Liver (tissue), 8 donors: ENCODE measurements at regions not wholly inside any gene's neighbourhood (a gene's known extent, or its start where the extent isn't known, plus 50 kb on each side); places are given as distances from the start of the nearest gene placed in this dataset.

Experiments used
- DNase-seq: peaks from one replicate; pipeline ENCODE4 v3.0.0-alpha.2; 2017; ENCODE audit warnings: low spot score
- H3K27ac ChIP-seq, 2 donors: one replicate each; pipeline ENCODE4 v1.7.0; 2013; ENCODE audit warnings: inconsistent platforms in 2 of 2, low read length in 2 of 2, control low read depth in 1 of 2, low read depth in 1 of 2, mild to moderate bottlenecking in 1 of 2
- H3K27me3 ChIP-seq, 4 donors: one replicate each; pipeline versions ENCODE4 v1.6.1 to v1.7.0; 2013; ENCODE audit warnings: low read length in 3 of 4, inconsistent platforms in 1 of 4, mild to moderate bottlenecking in 1 of 4, moderate library complexity in 1 of 4; ENCODE audit not compliant: control insufficient read depth in 4 of 4, insufficient read depth in 4 of 4
- H3K36me3 ChIP-seq, 4 donors: one replicate each; pipeline versions ENCODE4 v1.6.1 to v1.7.0; 2013; ENCODE audit warnings: low read length in 3 of 4, mild to moderate bottlenecking in 3 of 4, low read depth in 1 of 4, moderate library complexity in 1 of 4; ENCODE audit not compliant: control insufficient read depth in 4 of 4, insufficient read depth in 3 of 4
- H3K4me1 ChIP-seq, 4 donors: one replicate each; pipeline versions ENCODE4 v1.6.1 to v1.7.0; 2013; ENCODE audit warnings: low read length in 3 of 4, mild to moderate bottlenecking in 3 of 4, moderate library complexity in 1 of 4; ENCODE audit not compliant: control insufficient read depth in 4 of 4, insufficient read depth in 4 of 4
- H3K4me3 ChIP-seq, 3 donors: one replicate each; pipeline versions ENCODE4 v1.6.1 to v1.7.0; 2013; ENCODE audit warnings: low read length in 3 of 3, control low read depth in 1 of 3, low read depth in 1 of 3, mild to moderate bottlenecking in 1 of 3
- H3K9ac ChIP-seq, 2 donors: one replicate each; pipeline ENCODE4 v1.7.0; 2013; ENCODE audit warnings: low read length in 2 of 2, mild to moderate bottlenecking in 2 of 2, moderate library complexity in 2 of 2, control low read depth in 1 of 2, low read depth in 1 of 2
- H3K9me3 ChIP-seq, 4 donors: one replicate each; pipeline versions ENCODE4 v1.6.1 to v1.7.0; 2013; ENCODE audit warnings: low read length in 3 of 4; ENCODE audit not compliant: control insufficient read depth in 4 of 4
- CTCF ChIP-seq: fragments of 150-350 bp; IDR thresholded peaks from 2 replicates; pipeline ENCODE4 v1.5.1; 2017; ENCODE audit warnings: improper control_type of control experiment, low read depth, low read length; ENCODE audit not compliant: missing input control
- EGR1 ChIP-seq, 2 donors: IDR thresholded peaks; 2 replicates each; pipeline ENCODE4 v1.6.1; 2016 to 2018; ENCODE audit warnings: antibody characterized with exemption in 2 of 2, low read depth in 2 of 2
- FOXA1 ChIP-seq: IDR thresholded peaks from 2 replicates; pipeline ENCODE4 v1.6.1; 2016; ENCODE audit warnings: antibody characterized with exemption
- GABPA ChIP-seq, 2 donors: IDR thresholded peaks in 1 of 2; conservative IDR thresholded peaks in 1 of 2; 2 replicates each; pipeline ENCODE4 v1.6.1; 2016; ENCODE audit warnings: antibody characterized with exemption in 2 of 2, mild to moderate bottlenecking in 1 of 2, moderate library complexity in 1 of 2
- HNF4A ChIP-seq, 2 donors: conservative IDR thresholded peaks; 2 replicates each; pipeline ENCODE4 v1.6.1; 2016; ENCODE audit warnings: antibody characterized with exemption in 2 of 2, mild to moderate bottlenecking in 2 of 2
- HNF4G ChIP-seq: IDR thresholded peaks from 2 replicates; pipeline ENCODE4 v1.6.1; 2016; ENCODE audit warnings: antibody characterized with exemption
- JUND ChIP-seq, 2 donors: IDR thresholded peaks; 2 replicates each; pipeline ENCODE4 v1.6.1; 2016; ENCODE audit warnings: antibody characterized with exemption in 2 of 2
- RAD21 ChIP-seq, 2 donors: IDR thresholded peaks; 2 replicates each; pipeline ENCODE4 v1.6.1; 2016; ENCODE audit warnings: antibody characterized with exemption in 2 of 2, mild to moderate bottlenecking in 2 of 2
- RXRA ChIP-seq, 2 donors: IDR thresholded peaks; 2 replicates each; pipeline ENCODE4 v1.6.1; 2017 to 2018; ENCODE audit warnings: antibody characterized with exemption in 2 of 2, mild to moderate bottlenecking in 1 of 2
- SP1 ChIP-seq: IDR thresholded peaks from 2 replicates; pipeline ENCODE4 v1.6.1; 2018; ENCODE audit warnings: antibody characterized with exemption, mild to moderate bottlenecking
- TAF1 ChIP-seq: conservative IDR thresholded peaks from 2 replicates; pipeline ENCODE4 v1.6.1; 2016; ENCODE audit warnings: antibody characterized with exemption, mild to moderate bottlenecking
- YY1 ChIP-seq: IDR thresholded peaks from 2 replicates; pipeline ENCODE4 v1.6.1; 2016; ENCODE audit warnings: antibody characterized with exemption, mild to moderate bottlenecking
- WGBS: extraction: QIAGEN DNeasy Blood & Tissue Kit; methylation state at CpG from one replicate; pipeline ENCODE4 v1.1.7; 2013; 5-methylcytosine and 5-hydroxymethylcytosine counted together
- TF ChIP-seq, protein P1 (sequence below): IDR thresholded peaks from 2 replicates; pipeline ENCODE4 v1.6.1; 2016; ENCODE audit warnings: antibody characterized with exemption
- TF ChIP-seq, protein P2 (sequence below): IDR thresholded peaks from 2 replicates; pipeline ENCODE4 v1.6.1; 2016; ENCODE audit warnings: antibody characterized with exemption
- TF ChIP-seq, protein P3 (sequence below): IDR thresholded peaks from 2 replicates; pipeline ENCODE4 v1.6.1; 2016; ENCODE audit warnings: antibody characterized with exemption
- TF ChIP-seq, protein P4 (sequence below): IDR thresholded peaks from 2 replicates; pipeline ENCODE4 v1.6.1; 2016; ENCODE audit warnings: antibody characterized with exemption, mild to moderate bottlenecking
- donor health status: healthy.
- donor health status: healthy.
- donor health status: healthy.
- donor health status: healthy.
- donor health status: healthy.

GRCh38 chr6:99741092-99741491 is 134.5 kb downstream of the PRDM13 start (continued):
- TF ChIP-seq JUND (IDR thresholded peaks at IDR 0.05): no peak
- no peak for TF ChIP-seq YY1

GRCh38 chr6:99743647-99744046 is 137.0 kb downstream of the PRDM13 start:
- H3K9ac ChIP-seq: no peak overlapping the region
- no peak overlapping the region for H3K4me3 ChIP-seq
- peaks cover 0 to 5% (median 0%) of the 10 kb centered on the region in 4 donors for H3K27me3 ChIP-seq
- H3K4me1 ChIP-seq: no peaks in the 10 kb centered on the region
- TF ChIP-seq, protein P1, sequence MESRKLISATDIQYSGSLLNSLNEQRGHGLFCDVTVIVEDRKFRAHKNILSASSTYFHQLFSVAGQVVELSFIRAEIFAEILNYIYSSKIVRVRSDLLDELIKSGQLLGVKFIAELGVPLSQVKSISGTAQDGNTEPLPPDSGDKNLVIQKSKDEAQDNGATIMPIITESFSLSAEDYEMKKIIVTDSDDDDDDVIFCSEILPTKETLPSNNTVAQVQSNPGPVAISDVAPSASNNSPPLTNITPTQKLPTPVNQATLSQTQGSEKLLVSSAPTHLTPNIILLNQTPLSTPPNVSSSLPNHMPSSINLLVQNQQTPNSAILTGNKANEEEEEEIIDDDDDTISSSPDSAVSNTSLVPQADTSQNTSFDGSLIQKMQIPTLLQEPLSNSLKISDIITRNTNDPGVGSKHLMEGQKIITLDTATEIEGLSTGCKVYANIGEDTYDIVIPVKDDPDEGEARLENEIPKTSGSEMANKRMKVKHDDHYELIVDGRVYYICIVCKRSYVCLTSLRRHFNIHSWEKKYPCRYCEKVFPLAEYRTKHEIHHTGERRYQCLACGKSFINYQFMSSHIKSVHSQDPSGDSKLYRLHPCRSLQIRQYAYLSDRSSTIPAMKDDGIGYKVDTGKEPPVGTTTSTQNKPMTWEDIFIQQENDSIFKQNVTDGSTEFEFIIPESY: no peak
- TF ChIP-seq RAD21 (IDR thresholded peaks at IDR 0.05) (no peak), HNF4G (no peak), GABPA (IDR thresholded peaks at IDR 0.05 in 1 of 2, conservative IDR thresholded peaks at IDR 0.05 in 1 of 2) (no peak), RXRA (IDR thresholded peaks at IDR 0.05) (no peak)
- TF ChIP-seq, protein P2, sequence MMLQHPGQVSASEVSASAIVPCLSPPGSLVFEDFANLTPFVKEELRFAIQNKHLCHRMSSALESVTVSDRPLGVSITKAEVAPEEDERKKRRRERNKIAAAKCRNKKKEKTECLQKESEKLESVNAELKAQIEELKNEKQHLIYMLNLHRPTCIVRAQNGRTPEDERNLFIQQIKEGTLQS: no peak
- TF ChIP-seq, protein P3, sequence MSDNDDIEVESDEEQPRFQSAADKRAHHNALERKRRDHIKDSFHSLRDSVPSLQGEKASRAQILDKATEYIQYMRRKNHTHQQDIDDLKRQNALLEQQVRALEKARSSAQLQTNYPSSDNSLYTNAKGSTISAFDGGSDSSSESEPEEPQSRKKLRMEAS: no peak
- TF ChIP-seq, protein P4, sequence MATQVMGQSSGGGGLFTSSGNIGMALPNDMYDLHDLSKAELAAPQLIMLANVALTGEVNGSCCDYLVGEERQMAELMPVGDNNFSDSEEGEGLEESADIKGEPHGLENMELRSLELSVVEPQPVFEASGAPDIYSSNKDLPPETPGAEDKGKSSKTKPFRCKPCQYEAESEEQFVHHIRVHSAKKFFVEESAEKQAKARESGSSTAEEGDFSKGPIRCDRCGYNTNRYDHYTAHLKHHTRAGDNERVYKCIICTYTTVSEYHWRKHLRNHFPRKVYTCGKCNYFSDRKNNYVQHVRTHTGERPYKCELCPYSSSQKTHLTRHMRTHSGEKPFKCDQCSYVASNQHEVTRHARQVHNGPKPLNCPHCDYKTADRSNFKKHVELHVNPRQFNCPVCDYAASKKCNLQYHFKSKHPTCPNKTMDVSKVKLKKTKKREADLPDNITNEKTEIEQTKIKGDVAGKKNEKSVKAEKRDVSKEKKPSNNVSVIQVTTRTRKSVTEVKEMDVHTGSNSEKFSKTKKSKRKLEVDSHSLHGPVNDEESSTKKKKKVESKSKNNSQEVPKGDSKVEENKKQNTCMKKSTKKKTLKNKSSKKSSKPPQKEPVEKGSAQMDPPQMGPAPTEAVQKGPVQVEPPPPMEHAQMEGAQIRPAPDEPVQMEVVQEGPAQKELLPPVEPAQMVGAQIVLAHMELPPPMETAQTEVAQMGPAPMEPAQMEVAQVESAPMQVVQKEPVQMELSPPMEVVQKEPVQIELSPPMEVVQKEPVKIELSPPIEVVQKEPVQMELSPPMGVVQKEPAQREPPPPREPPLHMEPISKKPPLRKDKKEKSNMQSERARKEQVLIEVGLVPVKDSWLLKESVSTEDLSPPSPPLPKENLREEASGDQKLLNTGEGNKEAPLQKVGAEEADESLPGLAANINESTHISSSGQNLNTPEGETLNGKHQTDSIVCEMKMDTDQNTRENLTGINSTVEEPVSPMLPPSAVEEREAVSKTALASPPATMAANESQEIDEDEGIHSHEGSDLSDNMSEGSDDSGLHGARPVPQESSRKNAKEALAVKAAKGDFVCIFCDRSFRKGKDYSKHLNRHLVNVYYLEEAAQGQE: no peak
- DNase-seq: no peak
- H3K27ac ChIP-seq: no peak overlapping the region
- no peaks in the 10 kb centered on the region for H3K9me3 ChIP-seq
- 75% methylated on average over 2 of the region's 2 CpGs for WGBS
- H3K36me3 ChIP-seq: no peaks in the 10 kb centered on the region

DNA sequence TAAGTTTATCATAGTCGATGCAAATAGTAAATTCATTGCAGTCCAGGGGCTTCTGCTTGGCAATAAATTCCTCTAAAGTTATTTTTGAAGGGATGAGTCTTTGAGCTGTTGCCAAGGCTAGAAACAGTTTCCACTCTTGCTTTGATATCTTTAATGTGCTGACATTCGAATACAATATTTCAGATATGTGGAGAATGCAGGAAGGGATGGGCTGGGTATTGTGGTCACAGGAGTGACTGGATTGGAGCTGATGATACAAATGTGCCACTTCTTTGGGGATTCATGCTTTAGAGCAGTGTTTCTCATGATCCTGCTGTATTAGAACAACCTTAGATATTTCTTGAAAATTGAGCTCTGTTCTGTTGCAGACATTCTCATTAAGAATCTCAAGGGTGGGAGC is 139.0 kb downstream of the PRDM13 start:
- no peaks in the 10 kb centered on the region for H3K36me3 ChIP-seq
- H3K27me3 ChIP-seq: no peaks in the 10 kb centered on the region
- no peak for DNase-seq
- no peaks in the 10 kb centered on the region for H3K9me3 ChIP-seq
- no peak overlapping the region for H3K9ac ChIP-seq
- WGBS: 44% methylated on average over 2 of the region's 2 CpGs
- H3K4me3 ChIP-seq: no peak overlapping the region
- no peaks in the 10 kb centered on the region for H3K4me1 ChIP-seq
- no peak overlapping the region for H3K27ac ChIP-seq
- TF ChIP-seq, protein P2: no peak
- TF ChIP-seq CTCF: no peak
- TF ChIP-seq, protein P3: no peak
- TF ChIP-seq GABPA (IDR thresholded peaks at IDR 0.05 in 1 of 2, conservative IDR thresholded peaks at IDR 0.05 in 1 of 2): no peak
- no peak for TF ChIP-seq SP1
- TF ChIP-seq FOXA1: no peak
- no peak for TF ChIP-seq TAF1
- no peak for TF ChIP-seq HNF4A (conservative IDR thresholded peaks at IDR 0.05)
- no peak for TF ChIP-seq JUND (IDR thresholded peaks at IDR 0.05)
- TF ChIP-seq HNF4G: no peak
- no peak for TF ChIP-seq RAD21 (IDR thresholded peaks at IDR 0.05)
- no peak for TF ChIP-seq RXRA (IDR thresholded peaks at IDR 0.05)
- TF ChIP-seq, protein P1: no peak
- TF ChIP-seq EGR1 (IDR thresholded peaks at IDR 0.05; ENCODE audit: low read depth in 2 of 2): no peak
